ENCODE measurements at regions not wholly inside any gene's neighbourhood (a gene's known extent, or its start where the extent isn't known, plus 50 kb on each side); places are given as distances from the start of the nearest gene placed in this dataset.

GRCh38 chr14:101031186-101031585 lies 127.7 kb upstream of the RTL1 start:
- no peaks in the 10 kb centered on the region for H3K9me2 ChIP-seq (ENCODE audit: insufficient read depth, low read length)
- TF ChIP-seq, protein P1, sequence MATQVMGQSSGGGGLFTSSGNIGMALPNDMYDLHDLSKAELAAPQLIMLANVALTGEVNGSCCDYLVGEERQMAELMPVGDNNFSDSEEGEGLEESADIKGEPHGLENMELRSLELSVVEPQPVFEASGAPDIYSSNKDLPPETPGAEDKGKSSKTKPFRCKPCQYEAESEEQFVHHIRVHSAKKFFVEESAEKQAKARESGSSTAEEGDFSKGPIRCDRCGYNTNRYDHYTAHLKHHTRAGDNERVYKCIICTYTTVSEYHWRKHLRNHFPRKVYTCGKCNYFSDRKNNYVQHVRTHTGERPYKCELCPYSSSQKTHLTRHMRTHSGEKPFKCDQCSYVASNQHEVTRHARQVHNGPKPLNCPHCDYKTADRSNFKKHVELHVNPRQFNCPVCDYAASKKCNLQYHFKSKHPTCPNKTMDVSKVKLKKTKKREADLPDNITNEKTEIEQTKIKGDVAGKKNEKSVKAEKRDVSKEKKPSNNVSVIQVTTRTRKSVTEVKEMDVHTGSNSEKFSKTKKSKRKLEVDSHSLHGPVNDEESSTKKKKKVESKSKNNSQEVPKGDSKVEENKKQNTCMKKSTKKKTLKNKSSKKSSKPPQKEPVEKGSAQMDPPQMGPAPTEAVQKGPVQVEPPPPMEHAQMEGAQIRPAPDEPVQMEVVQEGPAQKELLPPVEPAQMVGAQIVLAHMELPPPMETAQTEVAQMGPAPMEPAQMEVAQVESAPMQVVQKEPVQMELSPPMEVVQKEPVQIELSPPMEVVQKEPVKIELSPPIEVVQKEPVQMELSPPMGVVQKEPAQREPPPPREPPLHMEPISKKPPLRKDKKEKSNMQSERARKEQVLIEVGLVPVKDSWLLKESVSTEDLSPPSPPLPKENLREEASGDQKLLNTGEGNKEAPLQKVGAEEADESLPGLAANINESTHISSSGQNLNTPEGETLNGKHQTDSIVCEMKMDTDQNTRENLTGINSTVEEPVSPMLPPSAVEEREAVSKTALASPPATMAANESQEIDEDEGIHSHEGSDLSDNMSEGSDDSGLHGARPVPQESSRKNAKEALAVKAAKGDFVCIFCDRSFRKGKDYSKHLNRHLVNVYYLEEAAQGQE (IDR thresholded peaks at IDR 0.05; ENCODE audit: borderline replicate concordance) = no peak
- TF ChIP-seq EZH2 (IDR thresholded peaks at IDR 0.05; ENCODE audit: borderline replicate concordance, insufficient read depth, low read length, poor library complexity, severe bottlenecking) (no peak), MXI1 (conservative IDR thresholded peaks at IDR 0.05; ENCODE audit: poor library complexity, severe bottlenecking) (no peak), POLR2AphosphoS5 (IDR thresholded peaks at IDR 0.05) (no peak), CTCF (IDR thresholded peaks at IDR 0.05; ENCODE audit: poor library complexity, severe bottlenecking) (no peak), EP300 (conservative IDR thresholded peaks at IDR 0.05; ENCODE audit: poor library complexity, severe bottlenecking) (no peak), RAD21 (conservative IDR thresholded peaks at IDR 0.05) (no peak), TAF1 (IDR thresholded peaks at IDR 0.05; ENCODE audit: low read depth) (no peak), SMC3 (conservative IDR thresholded peaks at IDR 0.05; ENCODE audit: poor library complexity) (no peak)
- H3K4me2 ChIP-seq (ENCODE audit: low read length) = no peak overlapping the region
- no peaks in the 10 kb centered on the region for H3K27me3 ChIP-seq (ENCODE audit: insufficient read depth, low read depth, low read length)
- no peak overlapping the region for H3K9ac ChIP-seq (ENCODE audit: low read length)
- no peaks in the 10 kb centered on the region for H3K9me3 ChIP-seq (ENCODE audit: low read length)
- no peak overlapping the region for H3K27ac ChIP-seq (ENCODE audit: low read length)
- H3K36me3 ChIP-seq (ENCODE audit: insufficient read depth, low read length) = no peaks in the 10 kb centered on the region
- no peaks in the 10 kb centered on the region for H3K79me2 ChIP-seq (replicated peaks; ENCODE audit: insufficient read depth, low read length)
- no peaks in the 10 kb centered on the region for H4K20me1 ChIP-seq (ENCODE audit: insufficient read depth)
- H3F3A ChIP-seq (ENCODE audit: insufficient read depth, low read length, poor library complexity, severe bottlenecking) = no peaks in the 10 kb centered on the region
- no peak overlapping the region for H2AFZ ChIP-seq (ENCODE audit: low read depth, low read length)
- H3K4me3 ChIP-seq (ENCODE audit: low read length) = no peak overlapping the region

- Histone ChIP-seq H3K36me3 (ENCODE audit: insufficient read depth, low read length) (no peaks in the 10 kb centered on the region), H3K4me2 (ENCODE audit: low read length) (no peak overlapping the region), H3K4me3 (ENCODE audit: low read length) (no peak overlapping the region), H3K9me2 (ENCODE audit: insufficient read depth, low read length) (no peaks in the 10 kb centered on the region), H2AFZ (ENCODE audit: low read depth, low read length) (no peak overlapping the region), H4K20me1 (ENCODE audit: insufficient read depth) (no peaks in the 10 kb centered on the region), H3K9me3 (ENCODE audit: low read length) (no peaks in the 10 kb centered on the region), H3K27ac (ENCODE audit: low read length) (no peak overlapping the region), H3K27me3 (ENCODE audit: insufficient read depth, low read depth, low read length) (no peaks in the 10 kb centered on the region), H3K79me2 (replicated peaks; ENCODE audit: insufficient read depth, low read length) (no peaks in the 10 kb centered on the region), H3K9ac (ENCODE audit: low read length) (no peak overlapping the region), H3F3A (ENCODE audit: insufficient read depth, low read length, poor library complexity, severe bottlenecking) (no peaks in the 10 kb centered on the region)
- TF ChIP-seq SMC3 (conservative IDR thresholded peaks at IDR 0.05; ENCODE audit: poor library complexity) (no peak), EP300 (conservative IDR thresholded peaks at IDR 0.05; ENCODE audit: poor library complexity, severe bottlenecking) (no peak), POLR2AphosphoS5 (IDR thresholded peaks at IDR 0.05) (no peak), EZH2 (IDR thresholded peaks at IDR 0.05; ENCODE audit: borderline replicate concordance, insufficient read depth, low read length, poor library complexity, severe bottlenecking) (no peak), CTCF (IDR thresholded peaks at IDR 0.05; ENCODE audit: poor library complexity, severe bottlenecking) (no peak), TAF1 (IDR thresholded peaks at IDR 0.05; ENCODE audit: low read depth) (no peak), MXI1 (conservative IDR thresholded peaks at IDR 0.05; ENCODE audit: poor library complexity, severe bottlenecking) (no peak), RAD21 (conservative IDR thresholded peaks at IDR 0.05) (no peak)
- TF ChIP-seq, protein P1 (IDR thresholded peaks at IDR 0.05; ENCODE audit: borderline replicate concordance) = no peak
Measured at GRCh38 chr14:101031721-101032120, 128.2 kb upstream of the RTL1 start.

Data from neural cell (in vitro differentiated cells).